ENCODE measurements at regions not wholly inside any gene's neighbourhood (a gene's known extent, or its start where the extent isn't known, plus 50 kb on each side); places are given as distances from the start of the nearest gene placed in this dataset.

GRCh38 chr12:93113317-93114006 lies 184.4 kb upstream of the EEA1 start:
- Histone ChIP-seq H3K27ac (ENCODE audit: low read depth, low read length, poor library complexity, severe bottlenecking) (no peak overlapping the region), H3K36me3 (ENCODE audit: insufficient read depth, low read length) (no peaks in the 10 kb centered on the region), H3K9me3 (ENCODE audit: low read length) (no peaks in the 10 kb centered on the region), H3K4me3 (ENCODE audit: low read depth, low read length, poor library complexity, severe bottlenecking) (no peak overlapping the region), H3K4me1 (ENCODE audit: insufficient read depth, low read length, poor library complexity, severe bottlenecking) (no peaks in the 10 kb centered on the region), H4K20me1 (ENCODE audit: insufficient read depth, low read length) (no peaks in the 10 kb centered on the region), H3K9me2 (ENCODE audit: insufficient read depth, low read length) (no peaks in the 10 kb centered on the region), H3K4me2 (ENCODE audit: low read length) (no peak overlapping the region), H3K79me2 (ENCODE audit: insufficient read depth, low read depth, low read length) (no peaks in the 10 kb centered on the region), H2AFZ (ENCODE audit: low read length) (no peak overlapping the region)
- no TSS peak for BruUV-seq (replicated peaks)
- DNase-seq (ENCODE audit: low spot score) = no peak
- ChIA-PET CTCF (ENCODE audit: unreplicated experiment) (no interaction called here), POLR2A (interaction anchor here (0.6 to 0.7 kb wide), 2 partner anchors 20 to 237 kb away, joined by 3 to 4 read pairs; no protein-coding TSS in a partner anchor)
- intact Hi-C loops (cut with micrococcal nuclease; ENCODE audit: unreplicated experiment) = no loop called here
- TF ChIP-seq EZH2phosphoT487 (IDR thresholded peaks at IDR 0.05; ENCODE audit: borderline replicate concordance, low read depth, low read length) (no peak), CTCF (conservative IDR thresholded peaks at IDR 0.05; ENCODE audit: low read length) (no peak)

- Histone ChIP-seq H3K79me2 (ENCODE audit: insufficient read depth, low read depth, low read length) (no peaks in the 10 kb centered on the region), H3K36me3 (ENCODE audit: insufficient read depth, low read length) (no peaks in the 10 kb centered on the region), H3K4me3 (ENCODE audit: low read depth, low read length, poor library complexity, severe bottlenecking) (no peak overlapping the region), H3K4me1 (ENCODE audit: insufficient read depth, low read length, poor library complexity, severe bottlenecking) (no peaks in the 10 kb centered on the region), H3K9me2 (ENCODE audit: insufficient read depth, low read length) (no peaks in the 10 kb centered on the region), H3K27ac (ENCODE audit: low read depth, low read length, poor library complexity, severe bottlenecking) (no peak overlapping the region), H3K9me3 (ENCODE audit: low read length) (no peaks in the 10 kb centered on the region), H4K20me1 (ENCODE audit: insufficient read depth, low read length) (no peaks in the 10 kb centered on the region), H2AFZ (ENCODE audit: low read length) (no peak overlapping the region), H3K4me2 (ENCODE audit: low read length) (no peak overlapping the region)
- CTCF ChIA-PET (ENCODE audit: unreplicated experiment) = no interaction called here
- POLR2A ChIA-PET = interaction anchor here (0.6 to 0.7 kb wide), 2 partner anchors 11 to 132 kb away, joined by 3 read pairs; no protein-coding TSS in a partner anchor
- no TSS peak for BruUV-seq (replicated peaks)
- no peak for DNase-seq (ENCODE audit: low spot score)
- TF ChIP-seq EZH2phosphoT487 (IDR thresholded peaks at IDR 0.05; ENCODE audit: borderline replicate concordance, low read depth, low read length) = no peak
- no peak for TF ChIP-seq CTCF (conservative IDR thresholded peaks at IDR 0.05; ENCODE audit: low read length)
- intact Hi-C loops (cut with micrococcal nuclease; ENCODE audit: unreplicated experiment) = no loop called here
Observed at GRCh38 chr12:93115198-93115601, 186.1 kb upstream of the EEA1 start.

- Histone ChIP-seq H3K4me2 (ENCODE audit: low read length) (no peak overlapping the region), H3K27ac (ENCODE audit: low read depth, low read length, poor library complexity, severe bottlenecking) (no peak overlapping the region)
Observed at GRCh38 chr12:93115646-93116045, 186.6 kb upstream of the EEA1 start.

More at GRCh38 chr12:93115646-93116045, 186.6 kb upstream of the EEA1 start:
- CTCF ChIA-PET (ENCODE audit: unreplicated experiment) = no interaction called here
- H4K20me1 ChIP-seq (ENCODE audit: insufficient read depth, low read length) = no peaks in the 10 kb centered on the region
- no peaks in the 10 kb centered on the region for H3K36me3 ChIP-seq (ENCODE audit: insufficient read depth, low read length)
- TF ChIP-seq CTCF (conservative IDR thresholded peaks at IDR 0.05; ENCODE audit: low read length) (no peak), EZH2phosphoT487 (IDR thresholded peaks at IDR 0.05; ENCODE audit: borderline replicate concordance, low read depth, low read length) (no peak)
- no peak for DNase-seq (ENCODE audit: low spot score)
- H3K4me3 ChIP-seq (ENCODE audit: low read depth, low read length, poor library complexity, severe bottlenecking) = no peak overlapping the region
- no TSS peak for BruUV-seq (replicated peaks)
- POLR2A ChIA-PET = interaction anchor here (0.6 kb wide), 1 partner anchor 133 kb away, joined by 3 read pairs; no protein-coding TSS in a partner anchor
- H3K9me2 ChIP-seq (ENCODE audit: insufficient read depth, low read length) = no peaks in the 10 kb centered on the region
- H3K4me1 ChIP-seq (ENCODE audit: insufficient read depth, low read length, poor library complexity, severe bottlenecking) = no peaks in the 10 kb centered on the region
- no peak overlapping the region for H2AFZ ChIP-seq (ENCODE audit: low read length)
- H3K79me2 ChIP-seq (ENCODE audit: insufficient read depth, low read depth, low read length) = no peaks in the 10 kb centered on the region
- intact Hi-C loops (cut with micrococcal nuclease; ENCODE audit: unreplicated experiment) = no loop called here
- no peaks in the 10 kb centered on the region for H3K9me3 ChIP-seq (ENCODE audit: low read length)

Measured in OCI-LY7 (cell line).